Peyer's patch (tissue), 4 donors: ENCODE measurements at regions not wholly inside any gene's neighbourhood (a gene's known extent, or its start where the extent isn't known, plus 50 kb on each side); places are given as distances from the start of the nearest gene placed in this dataset.
"Not testable (repeated sequence)": the region's sequence is repeated elsewhere in the genome, so short reads cannot be mapped to it uniquely, and the experiment has no call there.

Experiments used
- POLR2A ChIP-seq, 2 donors: fragments of 450-650 bp; IDR thresholded peaks; one replicate each; pipeline ENCODE4 v1.5.1; 2017; ENCODE audit warnings: antibody characterized with exemption in 2 of 2, mild to moderate bottlenecking in 2 of 2, moderate library complexity in 2 of 2
- TF ChIP-seq, protein P1 (sequence below), 6 experiments: fragments of 450-650 bp in 4 of 6; fragments of 200-600 bp in 2 of 6; sonication (generic) in 1 of 6; IDR thresholded peaks; one replicate each; pipeline ENCODE4 v1.5.1; 2017 to 2019; ENCODE audit warnings: antibody characterized with exemption in 6 of 6, mild to moderate bottlenecking in 3 of 6, moderate library complexity in 1 of 6

DNA sequence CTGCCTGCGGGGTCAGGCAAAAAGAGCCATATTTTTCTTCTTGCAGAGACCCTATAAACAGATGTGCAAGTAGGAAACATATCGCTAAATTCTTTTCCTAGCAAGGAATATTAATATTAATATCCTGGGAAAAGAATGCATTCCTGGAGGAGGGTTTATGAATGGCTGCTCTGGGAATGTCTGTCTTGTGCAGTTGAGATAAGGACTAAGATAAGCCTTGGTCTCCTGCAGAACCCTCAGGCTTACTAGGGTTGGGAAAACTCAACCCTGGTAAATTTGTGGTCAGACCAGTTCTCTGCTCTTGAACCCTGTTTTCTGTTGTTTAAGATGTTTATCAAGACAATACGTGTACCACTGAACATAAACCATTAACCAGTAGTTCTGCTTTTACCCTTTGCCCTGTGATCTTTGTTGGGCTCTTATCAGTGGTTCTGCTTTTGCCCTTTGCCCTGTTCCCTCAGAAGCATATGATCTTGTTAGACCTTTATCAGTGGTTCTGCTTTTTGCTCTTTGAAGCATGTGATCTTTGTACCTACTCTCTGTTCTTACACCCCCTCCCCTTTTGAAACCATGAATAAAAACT lies 1548.2 kb upstream of the FLRT2 start:
- TF ChIP-seq, protein P1, sequence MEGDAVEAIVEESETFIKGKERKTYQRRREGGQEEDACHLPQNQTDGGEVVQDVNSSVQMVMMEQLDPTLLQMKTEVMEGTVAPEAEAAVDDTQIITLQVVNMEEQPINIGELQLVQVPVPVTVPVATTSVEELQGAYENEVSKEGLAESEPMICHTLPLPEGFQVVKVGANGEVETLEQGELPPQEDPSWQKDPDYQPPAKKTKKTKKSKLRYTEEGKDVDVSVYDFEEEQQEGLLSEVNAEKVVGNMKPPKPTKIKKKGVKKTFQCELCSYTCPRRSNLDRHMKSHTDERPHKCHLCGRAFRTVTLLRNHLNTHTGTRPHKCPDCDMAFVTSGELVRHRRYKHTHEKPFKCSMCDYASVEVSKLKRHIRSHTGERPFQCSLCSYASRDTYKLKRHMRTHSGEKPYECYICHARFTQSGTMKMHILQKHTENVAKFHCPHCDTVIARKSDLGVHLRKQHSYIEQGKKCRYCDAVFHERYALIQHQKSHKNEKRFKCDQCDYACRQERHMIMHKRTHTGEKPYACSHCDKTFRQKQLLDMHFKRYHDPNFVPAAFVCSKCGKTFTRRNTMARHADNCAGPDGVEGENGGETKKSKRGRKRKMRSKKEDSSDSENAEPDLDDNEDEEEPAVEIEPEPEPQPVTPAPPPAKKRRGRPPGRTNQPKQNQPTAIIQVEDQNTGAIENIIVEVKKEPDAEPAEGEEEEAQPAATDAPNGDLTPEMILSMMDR (IDR thresholded peaks at IDR 0.05) = not testable (repeated sequence)
- TF ChIP-seq POLR2A (IDR thresholded peaks at IDR 0.05) = not testable (repeated sequence)
